ENCODE measurements at regions not wholly inside any gene's neighbourhood (a gene's known extent, or its start where the extent isn't known, plus 50 kb on each side); places are given as distances from the start of the nearest gene placed in this dataset.

- intact Hi-C loops (cut with micrococcal nuclease; ENCODE audit: unreplicated experiment) (no loop called here), in situ Hi-C loops (cut with HindIII; ENCODE audit: low pct_unique_long_range_greater_than_20kb, low sequenced_read_pairs) (no loop called here)
- DNase-seq (ENCODE audit: low read depth, low spot score) (no peak), ATAC-seq (no peak)
- Histone ChIP-seq H3K27me3 (ENCODE audit: control insufficient read depth, insufficient read depth, low read length) (no peaks in the 10 kb centered on the region), H3K4me3 (ENCODE audit: low read depth in 2 of 2, low read length in 2 of 2) (no peak overlapping the region), H3K9me3 (ENCODE audit: control insufficient read depth, insufficient read depth, low read depth, low read length) (no peaks in the 10 kb centered on the region), H3K4me1 (ENCODE audit: control insufficient read depth, insufficient read depth, low read length) (no peaks in the 10 kb centered on the region), H3K27ac (ENCODE audit: low read length) (no peak overlapping the region), H3K36me3 (ENCODE audit: control insufficient read depth, insufficient read depth, low read length) (no peaks in the 10 kb centered on the region)
- TF ChIP-seq CTCF (IDR thresholded peaks at IDR 0.05) (no peak), TCF7L2 (IDR thresholded peaks at IDR 0.05; ENCODE audit: low read depth, low read length) (no peak), SIN3A (IDR thresholded peaks at IDR 0.05; ENCODE audit: borderline replicate concordance, insufficient read depth, low read depth, low read length) (no peak), POLR2AphosphoS5 (IDR thresholded peaks at IDR 0.05; ENCODE audit: low read depth, low read length) (no peak)
- TF ChIP-seq, protein P1, sequence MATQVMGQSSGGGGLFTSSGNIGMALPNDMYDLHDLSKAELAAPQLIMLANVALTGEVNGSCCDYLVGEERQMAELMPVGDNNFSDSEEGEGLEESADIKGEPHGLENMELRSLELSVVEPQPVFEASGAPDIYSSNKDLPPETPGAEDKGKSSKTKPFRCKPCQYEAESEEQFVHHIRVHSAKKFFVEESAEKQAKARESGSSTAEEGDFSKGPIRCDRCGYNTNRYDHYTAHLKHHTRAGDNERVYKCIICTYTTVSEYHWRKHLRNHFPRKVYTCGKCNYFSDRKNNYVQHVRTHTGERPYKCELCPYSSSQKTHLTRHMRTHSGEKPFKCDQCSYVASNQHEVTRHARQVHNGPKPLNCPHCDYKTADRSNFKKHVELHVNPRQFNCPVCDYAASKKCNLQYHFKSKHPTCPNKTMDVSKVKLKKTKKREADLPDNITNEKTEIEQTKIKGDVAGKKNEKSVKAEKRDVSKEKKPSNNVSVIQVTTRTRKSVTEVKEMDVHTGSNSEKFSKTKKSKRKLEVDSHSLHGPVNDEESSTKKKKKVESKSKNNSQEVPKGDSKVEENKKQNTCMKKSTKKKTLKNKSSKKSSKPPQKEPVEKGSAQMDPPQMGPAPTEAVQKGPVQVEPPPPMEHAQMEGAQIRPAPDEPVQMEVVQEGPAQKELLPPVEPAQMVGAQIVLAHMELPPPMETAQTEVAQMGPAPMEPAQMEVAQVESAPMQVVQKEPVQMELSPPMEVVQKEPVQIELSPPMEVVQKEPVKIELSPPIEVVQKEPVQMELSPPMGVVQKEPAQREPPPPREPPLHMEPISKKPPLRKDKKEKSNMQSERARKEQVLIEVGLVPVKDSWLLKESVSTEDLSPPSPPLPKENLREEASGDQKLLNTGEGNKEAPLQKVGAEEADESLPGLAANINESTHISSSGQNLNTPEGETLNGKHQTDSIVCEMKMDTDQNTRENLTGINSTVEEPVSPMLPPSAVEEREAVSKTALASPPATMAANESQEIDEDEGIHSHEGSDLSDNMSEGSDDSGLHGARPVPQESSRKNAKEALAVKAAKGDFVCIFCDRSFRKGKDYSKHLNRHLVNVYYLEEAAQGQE (IDR thresholded peaks at IDR 0.05; ENCODE audit: insufficient read depth in 1 of 2, low read depth in 2 of 2, low read length in 1 of 2) = no peak
- ChIA-PET CTCF (no interaction called here), POLR2A (no interaction called here)
- BruUV-seq (replicated peaks) = no TSS peak
These were observed 439.2 kb upstream of the MAF start for GRCh38 chr16:80039777-80040176.

DNA sequence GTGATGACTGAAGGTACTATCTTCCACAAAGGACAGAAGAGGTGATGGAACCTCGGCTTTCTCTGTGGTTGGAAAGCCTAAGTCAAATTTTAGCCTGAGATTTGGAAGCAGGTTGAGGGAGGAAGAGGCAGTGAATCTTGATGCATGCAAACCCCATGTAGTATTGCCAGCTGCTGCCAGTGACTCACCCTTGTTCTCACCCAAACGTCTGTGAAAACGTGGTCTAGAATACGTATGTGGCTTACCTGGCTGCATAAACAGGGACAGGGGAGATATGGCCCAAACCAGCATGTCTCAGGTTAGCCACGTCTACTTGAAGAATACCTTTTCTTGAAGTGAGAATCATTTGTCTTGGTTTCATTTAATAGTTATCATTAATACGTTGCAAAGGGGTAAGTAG lies 438.0 kb upstream of the MAF start:
- Histone ChIP-seq H3K4me3 (ENCODE audit: low read depth in 2 of 2, low read length in 2 of 2) (no peak overlapping the region), H3K36me3 (ENCODE audit: control insufficient read depth, insufficient read depth, low read length) (no peaks in the 10 kb centered on the region), H3K4me1 (ENCODE audit: control insufficient read depth, insufficient read depth, low read length) (no peaks in the 10 kb centered on the region), H3K27ac (ENCODE audit: low read length) (no peak overlapping the region), H3K9me3 (ENCODE audit: control insufficient read depth, insufficient read depth, low read depth, low read length) (no peaks in the 10 kb centered on the region), H3K27me3 (ENCODE audit: control insufficient read depth, insufficient read depth, low read length) (no peaks in the 10 kb centered on the region)
- TF ChIP-seq SIN3A (IDR thresholded peaks at IDR 0.05; ENCODE audit: borderline replicate concordance, insufficient read depth, low read depth, low read length) = no peak
- TF ChIP-seq CTCF (IDR thresholded peaks at IDR 0.05) = no peak
- TF ChIP-seq, protein P1 (IDR thresholded peaks at IDR 0.05; ENCODE audit: insufficient read depth in 1 of 2, low read depth in 2 of 2, low read length in 1 of 2) = no peak
- TF ChIP-seq TCF7L2 (IDR thresholded peaks at IDR 0.05; ENCODE audit: low read depth, low read length) = no peak
- no peak for TF ChIP-seq POLR2AphosphoS5 (IDR thresholded peaks at IDR 0.05; ENCODE audit: low read depth, low read length)
- CTCF ChIA-PET = no interaction called here
- in situ Hi-C loops (cut with HindIII; ENCODE audit: low pct_unique_long_range_greater_than_20kb, low sequenced_read_pairs) = no loop called here
- POLR2A ChIA-PET = no interaction called here
- intact Hi-C loops (cut with micrococcal nuclease; ENCODE audit: unreplicated experiment) = no loop called here
- ATAC-seq (no peak), DNase-seq (ENCODE audit: low read depth, low spot score) (no peak)
- BruUV-seq (replicated peaks) = no TSS peak
